ENCODE measurements at regions not wholly inside any gene's neighbourhood (a gene's known extent, or its start where the extent isn't known, plus 50 kb on each side); places are given as distances from the start of the nearest gene placed in this dataset.

DNA sequence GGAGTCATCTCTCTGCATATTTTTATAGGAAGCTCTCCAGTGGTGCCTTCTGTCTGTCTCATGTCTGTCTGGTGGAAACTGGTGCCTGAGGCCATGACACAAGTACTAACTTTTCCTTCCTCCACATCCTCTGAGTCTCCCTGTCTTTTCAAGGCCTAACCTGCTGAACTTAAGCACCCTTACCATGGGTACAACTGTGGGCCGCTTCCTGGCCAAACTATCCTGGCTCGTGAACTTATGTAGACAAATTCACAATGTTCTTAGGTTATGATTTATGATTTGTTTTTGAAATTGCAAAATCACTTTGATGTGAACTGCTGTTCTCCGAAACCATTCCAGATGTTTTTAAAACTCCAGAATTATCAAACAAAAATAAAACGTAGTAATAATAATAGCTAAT lies 804.5 kb upstream of the POU3F3 start:
- DNase-seq, result no peak

GRCh38 chr2:104049981-104050380 lies 803.9 kb upstream of the POU3F3 start:
- DNase-seq, result no peak

DNA sequence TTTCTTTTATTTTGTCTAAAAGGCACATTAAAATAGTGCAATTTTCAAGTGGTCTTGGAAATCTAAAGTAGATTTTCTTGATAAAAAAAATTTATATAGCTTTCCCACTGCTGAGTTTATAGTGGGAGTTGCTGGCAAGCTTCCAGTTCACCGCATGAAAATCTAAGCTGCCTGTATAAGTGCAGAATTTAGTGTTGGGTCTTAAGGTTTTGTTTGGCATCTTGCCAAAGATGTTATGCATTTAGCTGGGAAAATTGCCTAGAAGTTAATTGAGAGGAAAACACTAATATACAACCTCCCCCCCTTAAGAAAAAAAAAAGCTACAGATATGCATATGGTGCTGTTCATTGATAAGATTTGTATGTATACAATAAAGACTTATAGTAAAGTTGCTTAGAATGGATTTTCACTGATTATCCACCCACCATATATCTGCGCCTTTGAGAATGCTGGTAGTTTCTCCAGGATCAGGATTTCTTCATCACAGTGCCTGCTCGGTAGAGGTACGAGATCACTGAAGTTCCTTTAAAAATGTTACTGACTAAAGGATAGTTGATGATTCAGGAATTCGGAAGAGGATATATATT lies 803.2 kb upstream of the POU3F3 start:
- DNase-seq, result no peak

DNA sequence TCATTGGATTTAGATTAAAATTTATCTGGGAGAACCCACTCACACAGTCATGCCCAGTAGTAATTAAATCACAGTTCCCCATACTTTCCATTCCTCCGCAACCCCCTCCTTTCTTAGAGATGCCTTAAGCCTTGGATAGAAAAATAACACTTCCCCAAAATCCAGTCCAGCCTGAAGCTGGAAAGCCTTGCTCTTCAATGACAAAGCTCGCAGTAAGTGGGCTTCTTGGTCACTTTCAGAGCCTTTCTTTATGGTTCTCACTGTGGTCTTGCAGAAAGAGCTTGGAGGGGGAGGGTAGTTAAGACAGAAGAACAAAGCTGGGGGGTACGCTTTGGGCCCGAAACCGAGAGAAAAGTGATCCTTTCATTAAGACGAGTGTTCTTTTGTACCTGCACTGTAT lies 802.1 kb upstream of the POU3F3 start:
- no peak for DNase-seq

DNA sequence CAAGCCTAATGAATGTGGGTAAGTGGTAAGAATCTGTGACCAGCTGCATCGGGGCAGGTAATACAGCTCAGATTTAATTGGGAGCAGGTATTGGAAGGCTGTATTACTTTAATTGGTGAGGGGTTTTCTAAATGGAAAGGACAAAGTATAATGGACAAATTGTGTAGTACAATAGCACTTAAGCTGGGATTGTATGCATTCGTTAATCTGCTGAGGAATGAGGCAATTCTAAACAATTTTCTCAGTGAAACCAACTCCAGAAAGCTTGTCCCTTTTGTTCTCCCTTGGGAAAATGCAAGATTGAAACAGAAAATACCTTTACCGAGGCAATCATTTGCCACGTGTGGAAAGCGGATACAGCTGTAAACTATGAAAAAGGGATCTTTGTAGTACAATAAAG lies 801.6 kb upstream of the POU3F3 start:
- no peak for DNase-seq

GRCh38 chr2:104056451-104056850 lies 797.5 kb upstream of the POU3F3 start:
- no peak for DNase-seq

DNA sequence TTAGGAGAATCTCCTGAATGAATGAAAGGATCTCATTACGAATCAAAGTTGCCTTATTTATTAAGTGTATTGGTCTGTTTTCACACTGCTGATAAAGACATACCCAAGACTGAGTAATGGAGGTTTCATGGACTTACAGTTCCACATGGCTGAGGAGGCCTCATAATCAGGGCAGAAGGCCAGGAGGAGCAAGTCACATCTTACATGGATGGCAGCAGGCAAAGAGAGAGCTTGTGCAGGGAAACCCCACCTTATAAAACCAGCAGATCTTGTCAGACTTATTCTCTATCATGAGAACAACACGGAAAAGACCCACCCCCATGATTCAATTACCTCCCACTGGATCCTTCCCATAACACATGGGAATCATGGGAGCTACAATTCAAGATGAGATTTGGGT lies 785.2 kb upstream of the POU3F3 start:
- no peak for DNase-seq

DNA sequence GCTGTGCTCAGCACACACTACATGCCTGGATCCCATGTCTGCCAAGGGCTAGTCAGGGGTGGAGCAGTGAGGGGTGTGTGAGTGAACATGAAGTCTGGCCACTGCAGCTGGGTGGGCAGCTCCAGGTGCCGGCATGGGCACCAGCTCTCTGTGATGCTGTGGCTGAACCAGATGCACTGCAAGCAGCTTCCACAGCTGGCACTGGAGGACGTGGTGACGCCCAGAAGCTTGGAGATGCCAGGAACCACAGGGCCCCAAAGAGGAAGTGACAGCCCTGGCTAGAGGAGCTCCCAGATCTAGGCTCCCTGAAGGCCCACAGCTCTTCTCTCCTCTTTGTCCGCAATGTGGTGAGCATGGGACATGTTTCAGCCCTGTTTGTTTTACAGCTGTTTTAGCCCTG lies 776.3 kb upstream of the POU3F3 start:
- no peak for DNase-seq

GRCh38 chr2:104078431-104079157 lies 775.3 kb upstream of the POU3F3 start:
- no peak for DNase-seq

DNA sequence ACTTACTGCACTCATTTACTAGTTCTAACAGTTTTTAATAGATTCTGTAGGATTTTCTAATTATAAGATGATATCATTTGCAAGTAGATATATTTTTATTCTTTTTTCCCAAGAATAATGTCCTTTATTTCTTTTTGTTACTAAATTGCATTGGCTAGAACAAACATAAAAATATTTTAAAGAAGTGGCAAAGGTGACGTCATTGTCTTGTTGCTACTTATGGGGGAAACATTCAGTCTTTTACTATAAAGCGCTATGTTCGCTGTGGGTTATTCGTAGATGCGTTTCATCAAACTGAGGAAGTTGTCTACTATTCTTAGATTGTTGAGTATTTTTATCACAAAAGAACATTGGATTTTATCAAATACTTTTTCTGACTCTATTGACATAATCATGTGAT lies 765.2 kb upstream of the POU3F3 start:
- DNase-seq, result no peak

- no peak for DNase-seq
These were observed 763.5 kb upstream of the POU3F3 start for GRCh38 chr2:104090407-104090806.

- no peak for DNase-seq
These were observed 762.0 kb upstream of the POU3F3 start for GRCh38 chr2:104091894-104092293.

- no peak for DNase-seq
These were observed 761.0 kb upstream of the POU3F3 start for GRCh38 chr2:104092886-104093285.

DNA sequence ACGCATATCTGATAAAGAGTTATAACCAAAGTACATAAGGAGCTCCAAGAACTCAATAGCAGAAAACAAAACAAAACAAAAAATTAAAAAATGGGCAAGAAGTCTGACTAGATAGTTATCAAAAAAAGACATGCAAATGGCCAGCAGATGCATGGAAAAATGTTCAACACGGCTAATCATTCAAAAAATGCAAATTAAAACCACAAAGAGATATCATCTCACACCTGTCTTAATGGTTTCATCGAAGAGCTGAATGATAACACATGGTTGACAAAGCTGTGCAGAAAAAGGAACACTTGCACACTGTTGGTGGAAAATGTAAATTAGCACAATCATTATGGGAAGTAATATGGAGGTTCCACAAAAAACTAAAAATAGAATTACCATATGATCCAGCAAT lies 751.3 kb upstream of the POU3F3 start:
- no peak for DNase-seq

- DNase-seq, result no peak
These were observed 744.6 kb upstream of the POU3F3 start for GRCh38 chr2:104109356-104109755.

DNA sequence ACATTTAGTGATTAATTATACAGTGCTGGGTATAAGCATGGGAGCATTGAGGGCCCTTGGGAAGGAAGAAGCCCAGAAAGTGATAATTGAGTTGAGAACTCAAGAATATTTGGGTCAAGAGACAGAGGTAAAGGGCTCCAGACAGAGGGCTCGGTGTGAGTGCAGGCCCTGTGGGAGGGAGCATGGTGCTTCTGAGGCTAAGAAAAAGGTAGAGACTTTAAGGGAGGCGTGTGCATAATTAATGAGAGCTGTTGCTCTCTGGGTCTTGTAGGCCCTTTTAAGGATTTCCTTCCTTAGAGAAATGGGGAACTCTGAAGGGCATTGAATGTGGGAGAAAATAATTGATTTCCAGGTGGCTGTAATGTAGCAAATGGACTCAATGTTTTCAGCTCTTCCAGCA lies 735.0 kb upstream of the POU3F3 start:
- no peak for DNase-seq

DNA sequence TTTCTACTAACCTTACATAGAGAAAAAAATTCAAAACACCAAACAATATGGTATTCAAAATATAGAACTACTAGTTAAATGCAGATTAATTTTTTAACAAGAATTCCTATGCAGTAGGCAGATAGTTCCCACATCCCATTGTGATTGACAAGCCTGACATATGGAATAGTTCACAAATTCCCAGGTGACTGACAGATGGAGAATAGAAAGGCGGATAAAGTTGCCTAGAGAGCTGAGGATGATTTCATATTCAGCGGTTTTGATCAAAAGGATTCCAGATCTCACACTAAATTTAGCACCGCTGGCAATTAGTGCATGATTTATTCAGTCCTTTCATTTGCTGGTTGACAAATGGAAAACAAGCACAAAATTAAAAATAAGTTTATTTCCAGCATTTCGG lies 733.7 kb upstream of the POU3F3 start:
- no peak for DNase-seq

DNA sequence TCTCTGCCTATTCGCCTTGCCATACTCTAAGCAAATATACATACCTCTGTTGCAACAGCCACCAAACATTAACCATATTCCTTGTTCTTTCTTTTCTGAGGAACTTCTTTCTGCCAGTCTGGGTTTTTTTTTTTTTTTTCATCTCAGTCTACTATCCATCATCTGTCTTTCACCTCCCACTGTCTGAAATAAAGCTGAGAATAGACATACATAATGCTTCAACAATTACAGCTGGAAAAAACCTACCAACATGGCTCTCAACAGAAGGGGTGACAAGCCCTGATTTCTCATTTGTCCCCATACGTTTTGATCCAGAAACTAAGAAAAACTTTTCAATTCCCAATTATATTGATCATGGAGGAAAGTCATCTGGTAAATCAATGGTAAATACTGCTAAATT lies 728.8 kb upstream of the POU3F3 start:
- DNase-seq, result no peak

GRCh38 chr2:104127049-104127770 lies 726.7 kb upstream of the POU3F3 start:
- no peak for DNase-seq

- no peak for DNase-seq
These were observed 713.6 kb upstream of the POU3F3 start for GRCh38 chr2:104140361-104140760.

GRCh38 chr2:104158191-104158590 lies 695.7 kb upstream of the POU3F3 start:
- no peak for DNase-seq

DNA sequence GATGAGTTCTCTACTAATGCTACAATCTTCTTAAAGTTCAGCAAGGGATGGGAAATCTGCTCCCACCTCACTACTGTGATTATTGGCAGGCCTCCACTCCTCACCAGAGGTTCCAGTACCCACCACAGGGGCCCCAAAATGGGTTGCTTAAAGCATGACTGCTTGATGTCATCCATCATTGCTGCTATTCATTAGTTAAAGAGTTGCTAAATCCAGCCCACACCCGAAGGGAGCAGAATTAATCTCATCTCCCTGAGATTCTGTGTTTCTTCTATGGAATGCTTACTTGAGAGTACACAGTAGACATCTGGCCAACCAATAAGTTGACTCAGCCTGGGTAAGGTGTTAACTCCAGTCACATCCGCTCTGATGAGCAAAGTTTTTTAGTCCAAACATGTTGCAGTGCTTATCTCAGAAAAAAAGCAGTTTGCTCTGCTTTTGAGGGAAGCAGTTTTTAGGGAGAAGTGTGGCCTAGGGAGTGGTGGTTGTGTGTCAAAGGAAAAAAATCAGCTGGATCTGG lies 690.2 kb upstream of the POU3F3 start:
- DNase-seq, result no peak

GRCh38 chr2:104164721-104165252 lies 689.1 kb upstream of the POU3F3 start:
- no peak for DNase-seq

- DNase-seq, result no peak
These were observed 676.7 kb upstream of the POU3F3 start for GRCh38 chr2:104177179-104177578.

Data from stimulated activated naive CD4-positive, alpha-beta T cell (primary cell).